Natural killer cell (primary cell): ENCODE measurements at regions not wholly inside any gene's neighbourhood (a gene's known extent, or its start where the extent isn't known, plus 50 kb on each side); places are given as distances from the start of the nearest gene placed in this dataset.

Experiments used
- ATAC-seq, 3 donors: fragments of 150-1000 bp in 2 of 3; fragments of 200-7000 bp in 1 of 3; cut with Tn5 transposase; 1 replicate in 1 of 3; 2 replicates in 2 of 3; pipeline ENCODE4 v1.10.0; 2021; ENCODE audit warnings: mild to moderate bottlenecking in 2 of 3, moderate library complexity in 2 of 3
- DNase-seq, 2 donors: peaks; one replicate each; pipeline versions ENCODE4 v3.0.0 to v3.0.0-alpha.2; 2013 to 2021; ENCODE audit warnings: mixed read lengths in 1 of 2
- H3K27ac ChIP-seq: one replicate; pipeline ENCODE4 v1.5.1; 2013; ENCODE audit warnings: mild to moderate bottlenecking, low read length
- H3K27me3 ChIP-seq: one replicate; pipeline ENCODE4 v1.6.1; 2013; ENCODE audit warnings: low read length; ENCODE audit not compliant: control insufficient read depth, insufficient read depth
- H3K36me3 ChIP-seq: one replicate; pipeline ENCODE4 v1.6.1; 2013; ENCODE audit warnings: low read length; ENCODE audit not compliant: control insufficient read depth, insufficient read depth
- H3K4me1 ChIP-seq: one replicate; pipeline ENCODE4 v1.6.1; 2013; ENCODE audit warnings: low read length; ENCODE audit not compliant: control insufficient read depth, insufficient read depth
- H3K4me3 ChIP-seq: one replicate; pipeline ENCODE4 v1.5.1; 2013; ENCODE audit warnings: low read length
- H3K9me3 ChIP-seq: one replicate; pipeline ENCODE4 v1.6.1; 2013; ENCODE audit warnings: low read length; ENCODE audit not compliant: control insufficient read depth, insufficient read depth
- H3K27ac Mint-ChIP-seq, 2 donors: one replicate each; pipeline ENCODE4 v1.8.0; 2022; ENCODE audit warnings: mild to moderate bottlenecking in 2 of 2, mixed read lengths in 2 of 2, moderate library complexity in 1 of 2
- H3K27me3 Mint-ChIP-seq, 2 donors: one replicate each; pipeline ENCODE4 v1.8.0; 2022; ENCODE audit warnings: low read depth in 2 of 2, mixed read lengths in 2 of 2
- H3K36me3 Mint-ChIP-seq: one replicate; pipeline ENCODE4 v1.8.0; 2022; ENCODE audit warnings: mixed read lengths
- H3K4me1 Mint-ChIP-seq, 2 donors: one replicate each; pipeline ENCODE4 v1.8.0; 2022; ENCODE audit warnings: mixed read lengths in 2 of 2
- H3K4me3 Mint-ChIP-seq: one replicate; pipeline ENCODE4 v1.8.0; 2022; ENCODE audit warnings: mild to moderate bottlenecking, moderate library complexity, mixed read lengths
- H3K9me3 Mint-ChIP-seq, 2 donors: one replicate each; pipeline ENCODE4 v1.8.0; 2022; ENCODE audit warnings: mixed read lengths in 2 of 2
- WGBS: methylation state at CpG from one replicate; pipeline ENCODE4 v1.1.7; 2013; ENCODE audit warnings: missing lambda C conversion rate; ENCODE audit not compliant: insufficient coverage; 5-methylcytosine and 5-hydroxymethylcytosine counted together
- intact Hi-C: fragments of 100-400 bp; cut with micrococcal nuclease; formaldehyde crosslinking; loops from one replicate; pipeline ENCODE4 v1.14.2; 2022
- TF ChIP-seq, protein P1 (sequence below): fragments of 200-600 bp; IDR thresholded peaks from one replicate; pipeline ENCODE4 v1.8.0; 2022; ENCODE audit warnings: antibody characterized with exemption

DNA sequence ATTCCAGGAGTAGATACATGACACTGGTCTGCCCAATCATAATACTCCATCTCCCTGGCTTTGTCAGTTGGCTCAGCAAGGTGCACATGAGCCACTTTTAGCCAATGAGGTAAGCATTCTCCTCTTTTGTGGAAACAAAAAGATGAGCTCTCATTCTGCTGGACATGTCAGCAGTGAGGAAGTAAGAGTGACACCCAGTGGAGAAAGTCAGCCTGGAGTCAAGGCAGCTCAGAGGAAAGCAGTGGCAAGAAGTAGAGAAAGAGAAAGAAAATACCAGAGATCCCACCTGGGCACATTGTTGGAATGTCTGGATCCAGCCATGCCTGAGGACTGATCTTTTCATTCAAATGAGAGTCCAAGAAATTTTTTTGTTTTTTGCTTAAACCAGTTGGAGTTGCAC is 496.9 kb upstream of the C16orf82 start:
- TF ChIP-seq, protein P1, sequence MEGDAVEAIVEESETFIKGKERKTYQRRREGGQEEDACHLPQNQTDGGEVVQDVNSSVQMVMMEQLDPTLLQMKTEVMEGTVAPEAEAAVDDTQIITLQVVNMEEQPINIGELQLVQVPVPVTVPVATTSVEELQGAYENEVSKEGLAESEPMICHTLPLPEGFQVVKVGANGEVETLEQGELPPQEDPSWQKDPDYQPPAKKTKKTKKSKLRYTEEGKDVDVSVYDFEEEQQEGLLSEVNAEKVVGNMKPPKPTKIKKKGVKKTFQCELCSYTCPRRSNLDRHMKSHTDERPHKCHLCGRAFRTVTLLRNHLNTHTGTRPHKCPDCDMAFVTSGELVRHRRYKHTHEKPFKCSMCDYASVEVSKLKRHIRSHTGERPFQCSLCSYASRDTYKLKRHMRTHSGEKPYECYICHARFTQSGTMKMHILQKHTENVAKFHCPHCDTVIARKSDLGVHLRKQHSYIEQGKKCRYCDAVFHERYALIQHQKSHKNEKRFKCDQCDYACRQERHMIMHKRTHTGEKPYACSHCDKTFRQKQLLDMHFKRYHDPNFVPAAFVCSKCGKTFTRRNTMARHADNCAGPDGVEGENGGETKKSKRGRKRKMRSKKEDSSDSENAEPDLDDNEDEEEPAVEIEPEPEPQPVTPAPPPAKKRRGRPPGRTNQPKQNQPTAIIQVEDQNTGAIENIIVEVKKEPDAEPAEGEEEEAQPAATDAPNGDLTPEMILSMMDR = no peak
- peak in 1 of 2 donors; percentile 22 for DNase-seq
- intact Hi-C loops = no loop called here
- Mint-ChIP-seq H3K4me1 (no peaks in the 10 kb centered on the region), H3K36me3 (no peaks in the 10 kb centered on the region), H3K27me3 (peaks cover 8 to 12% of the 10 kb centered on the region in 2 donors), H3K9me3 (no peaks in the 10 kb centered on the region), H3K4me3 (no peak overlapping the region), H3K27ac (no peak overlapping the region)
- Histone ChIP-seq H3K27ac (no peak overlapping the region), H3K36me3 (no peaks in the 10 kb centered on the region), H3K27me3 (no peaks in the 10 kb centered on the region), H3K4me3 (no peak overlapping the region), H3K4me1 (no peaks in the 10 kb centered on the region), H3K9me3 (no peaks in the 10 kb centered on the region)
- ATAC-seq = no peak

- ATAC-seq = no peak
- intact Hi-C loops = no loop called here
- no peak overlapping the region for H3K4me3 Mint-ChIP-seq
- H3K27ac ChIP-seq = no peak overlapping the region
- WGBS = 80% methylated on average over 2 of the region's 2 CpGs
- H3K4me3 ChIP-seq = no peak overlapping the region
- no peaks in the 10 kb centered on the region for H3K9me3 ChIP-seq
- no peaks in the 10 kb centered on the region for H3K4me1 Mint-ChIP-seq
- no peak for DNase-seq
- peaks cover 9 to 18% of the 10 kb centered on the region in 2 donors for H3K27me3 Mint-ChIP-seq
- H3K27me3 ChIP-seq = no peaks in the 10 kb centered on the region
- H3K36me3 ChIP-seq = no peaks in the 10 kb centered on the region
- TF ChIP-seq, protein P1 = no peak
- H3K9me3 Mint-ChIP-seq = peaks cover 2 to 4% of the 10 kb centered on the region in 2 donors
- H3K4me1 ChIP-seq = no peaks in the 10 kb centered on the region
- H3K27ac Mint-ChIP-seq = no peak overlapping the region
- no peaks in the 10 kb centered on the region for H3K36me3 Mint-ChIP-seq
These were observed 488.0 kb upstream of the C16orf82 start for GRCh38 chr16:26578748-26579147.

- Mint-ChIP-seq H3K36me3 (no peaks in the 10 kb centered on the region), H3K4me3 (no peak overlapping the region), H3K27me3 (peaks cover 12 to 41% of the 10 kb centered on the region in 2 donors), H3K27ac (no peak overlapping the region), H3K4me1 (no peaks in the 10 kb centered on the region), H3K9me3 (peaks cover 5 to 8% of the 10 kb centered on the region in 2 donors)
- TF ChIP-seq, protein P1 = no peak
- WGBS = 78% methylated on average over 4 of the region's 4 CpGs
- ATAC-seq (no peak), DNase-seq (no peak)
- Histone ChIP-seq H3K36me3 (no peaks in the 10 kb centered on the region), H3K27me3 (no peaks in the 10 kb centered on the region), H3K4me1 (no peaks in the 10 kb centered on the region), H3K4me3 (no peak overlapping the region), H3K9me3 (no peaks in the 10 kb centered on the region), H3K27ac (no peak overlapping the region)
- intact Hi-C loops = no loop called here
These were observed 482.9 kb upstream of the C16orf82 start for GRCh38 chr16:26583803-26584202.

GRCh38 chr16:26593700-26594099 is 473.0 kb upstream of the C16orf82 start:
- Histone ChIP-seq H3K9me3 (no peaks in the 10 kb centered on the region), H3K4me3 (no peak overlapping the region), H3K36me3 (no peaks in the 10 kb centered on the region), H3K27me3 (no peaks in the 10 kb centered on the region), H3K4me1 (peaks cover 8% of the 10 kb centered on the region), H3K27ac (no peak overlapping the region)
- Mint-ChIP-seq H3K4me3 (no peak overlapping the region), H3K9me3 (peaks cover 0 to 3% of the 10 kb centered on the region in 2 donors), H3K36me3 (no peaks in the 10 kb centered on the region), H3K27me3 (peaks cover 11 to 17% of the 10 kb centered on the region in 2 donors), H3K27ac (peak overlapping the region in 1 of 2 donors; percentile 8), H3K4me1 (peaks cover 7 to 16% of the 10 kb centered on the region in 2 donors)
- DNase-seq (no peak), ATAC-seq (no peak)
- 57% methylated on average over 5 of the region's 5 CpGs for WGBS
- TF ChIP-seq, protein P1 = no peak
- intact Hi-C loops = no loop called here
